Kidney (tissue), 13 donors: ENCODE measurements at regions not wholly inside any gene's neighbourhood (a gene's known extent, or its start where the extent isn't known, plus 50 kb on each side); places are given as distances from the start of the nearest gene placed in this dataset.

Experiments
- DNase-seq, 5 donors: peaks; one replicate each; pipeline ENCODE4 v3.0.0-alpha.2; 2013 to 2020
- FAIRE-seq: peaks from 2 replicates; lab custom pipeline; 2012; peaks lifted over from hg19 to GRCh38; lab: Jason Lieb, UNC
- H3K27ac ChIP-seq, 2 donors: one replicate each; pipeline ENCODE4 v1.7.0; 2013; ENCODE audit warnings: low read depth in 2 of 2, low read length in 2 of 2, inconsistent platforms in 1 of 2
- H3K27me3 ChIP-seq: one replicate; pipeline ENCODE4 v1.7.1; 2013; ENCODE audit warnings: low read length, inconsistent platforms; ENCODE audit not compliant: control insufficient read depth, insufficient read depth
- H3K36me3 ChIP-seq, 3 donors: one replicate each; pipeline versions ENCODE4 v1.7.0 to v1.7.1; 2013; ENCODE audit warnings: low read length in 3 of 3, control low read depth in 1 of 3, inconsistent platforms in 1 of 3; ENCODE audit not compliant: insufficient read depth in 3 of 3, control insufficient read depth in 2 of 3
- H3K4me1 ChIP-seq, 3 donors: one replicate each; pipeline versions ENCODE4 v1.7.0 to v1.7.1; 2013; ENCODE audit warnings: low read length in 3 of 3, inconsistent platforms in 1 of 3, low read depth in 1 of 3; ENCODE audit not compliant: control insufficient read depth in 2 of 3, insufficient read depth in 2 of 3
- H3K4me3 ChIP-seq, 3 donors: one replicate each; pipeline versions ENCODE4 v1.7.0 to v1.8.1; 2013; ENCODE audit warnings: low read length in 3 of 3, control low read depth in 1 of 3, inconsistent platforms in 1 of 3
- H3K9ac ChIP-seq, 3 donors: one replicate each; pipeline versions ENCODE4 v1.7.0 to v1.7.1; 2013; ENCODE audit warnings: low read length in 3 of 3, control low read depth in 1 of 3, inconsistent platforms in 1 of 3
- H3K9me3 ChIP-seq, 3 donors: one replicate each; pipeline versions ENCODE4 v1.7.0 to v1.7.1; 2013; ENCODE audit warnings: low read length in 3 of 3, control low read depth in 1 of 3, inconsistent platforms in 1 of 3; ENCODE audit not compliant: control insufficient read depth in 2 of 3, insufficient read depth in 1 of 3
- CTCF ChIP-seq: IDR thresholded peaks from 3 replicates; pipeline ENCODE4 v1.5.1; 2012; ENCODE audit warnings: mild to moderate bottlenecking, moderate library complexity, borderline replicate concordance; ENCODE audit not compliant: insufficient read depth; ENCODE audit errors: extremely low read depth
- intact Hi-C: fragments of 100-400 bp; cut with DNase I; formaldehyde crosslinking; loops from one replicate; pipeline ENCODE4 v1.11.1; 2022
- donor health status: control.
- donor health status: control.
- donor health status: control.
- donor health status: control.
- donor health status: control.
- donor health status: DM: yes; HTN: yes; CAD: no.
- donor health status: Normal renal cell carcinoma (clear cell type).

DNA sequence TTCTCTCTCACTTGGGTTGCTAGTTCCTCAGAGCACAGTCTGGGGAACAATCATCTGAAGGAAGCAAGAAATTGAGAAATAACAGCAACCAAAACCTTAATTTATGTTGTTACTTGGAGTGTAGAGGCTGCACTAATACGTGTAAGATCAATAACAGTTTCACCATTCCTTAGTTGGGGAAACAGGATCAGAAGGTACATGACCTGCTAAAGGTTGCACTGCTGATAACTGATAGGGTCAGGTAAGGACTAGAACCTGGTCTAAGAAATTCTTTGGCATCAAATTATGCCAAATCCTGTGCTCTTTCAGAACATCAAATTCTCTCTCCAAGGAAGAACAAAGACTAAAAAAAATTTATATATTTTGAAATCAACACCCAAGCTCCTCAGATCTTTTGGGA is 278.6 kb upstream of the C9orf72 start:
- FAIRE-seq (no peak), DNase-seq (no peak)
- H3K27ac ChIP-seq = no peak overlapping the region
- no peak overlapping the region for H3K9ac ChIP-seq
- H3K27me3 ChIP-seq = no peaks in the 10 kb centered on the region
- no peaks in the 10 kb centered on the region for H3K9me3 ChIP-seq
- no peaks in the 10 kb centered on the region for H3K4me1 ChIP-seq
- no peak for TF ChIP-seq CTCF
- no peak overlapping the region for H3K4me3 ChIP-seq
- no peaks in the 10 kb centered on the region for H3K36me3 ChIP-seq
- intact Hi-C loops = no loop called here

- no peak overlapping the region for H3K4me3 ChIP-seq
- no peak for TF ChIP-seq CTCF
- FAIRE-seq (no peak), DNase-seq (no peak)
- no peaks in the 10 kb centered on the region for H3K27me3 ChIP-seq
- no peak overlapping the region for H3K9ac ChIP-seq
- H3K9me3 ChIP-seq = no peaks in the 10 kb centered on the region
- intact Hi-C loops = no loop called here
- no peak overlapping the region for H3K27ac ChIP-seq
- H3K36me3 ChIP-seq = no peaks in the 10 kb centered on the region
- H3K4me1 ChIP-seq = no peaks in the 10 kb centered on the region
Observed at GRCh38 chr9:27853529-27853928, 280.2 kb upstream of the C9orf72 start.

DNA sequence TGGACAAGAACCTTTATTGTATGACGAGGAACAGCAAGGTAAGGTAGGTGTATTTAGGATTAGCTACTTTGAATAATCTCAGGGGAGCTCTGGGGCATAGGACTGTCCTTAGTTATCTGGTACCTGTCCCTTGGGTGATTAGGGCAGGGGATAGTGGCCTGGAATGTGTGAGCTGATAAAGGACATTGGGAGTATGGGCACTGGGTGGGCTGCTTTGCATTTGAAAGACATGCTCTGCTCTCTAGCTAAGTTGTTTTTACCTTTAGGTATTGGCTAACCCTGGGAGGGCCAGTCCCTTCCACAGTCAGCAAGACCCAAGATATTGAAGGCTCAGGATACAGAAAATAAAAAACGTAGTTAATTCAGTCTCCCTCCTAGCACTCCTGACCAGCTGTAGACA is 282.8 kb upstream of the C9orf72 start:
- intact Hi-C loops = no loop called here
- DNase-seq (no peak), FAIRE-seq (no peak)
- no peak for TF ChIP-seq CTCF
- Histone ChIP-seq H3K4me1 (no peaks in the 10 kb centered on the region), H3K9ac (no peak overlapping the region), H3K9me3 (no peaks in the 10 kb centered on the region), H3K27ac (no peak overlapping the region), H3K4me3 (no peak overlapping the region), H3K36me3 (no peaks in the 10 kb centered on the region), H3K27me3 (no peaks in the 10 kb centered on the region)

DNA sequence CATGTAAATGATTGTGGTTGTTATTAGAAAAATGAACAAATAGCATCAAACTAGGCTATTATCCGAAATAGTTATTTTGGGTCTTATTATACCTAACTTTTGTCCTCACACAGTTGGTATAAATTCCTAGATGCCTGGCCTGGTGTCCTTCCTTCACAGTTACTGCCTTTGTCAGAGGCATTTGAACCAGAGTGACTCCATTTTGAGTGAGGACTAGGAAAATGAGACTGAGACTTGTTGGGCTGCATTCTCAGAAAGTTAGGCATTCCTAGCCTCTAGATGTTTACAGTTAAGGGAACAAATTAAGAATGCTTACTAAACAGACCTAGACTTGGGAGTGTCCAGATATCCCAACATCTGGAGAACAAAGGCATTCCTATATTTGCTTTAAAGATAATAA is 283.5 kb upstream of the C9orf72 start:
- FAIRE-seq = no peak
- DNase-seq = no peak
- intact Hi-C loops = no loop called here

More for the DNA sequence above, 283.5 kb upstream of the C9orf72 start:
- H3K27ac ChIP-seq = no peak overlapping the region
- H3K9me3 ChIP-seq = no peaks in the 10 kb centered on the region
- H3K36me3 ChIP-seq = no peaks in the 10 kb centered on the region
- no peaks in the 10 kb centered on the region for H3K27me3 ChIP-seq
- no peak overlapping the region for H3K9ac ChIP-seq
- no peaks in the 10 kb centered on the region for H3K4me1 ChIP-seq
- no peak overlapping the region for H3K4me3 ChIP-seq
- TF ChIP-seq CTCF = no peak
